ENCODE measurements at regions not wholly inside any gene's neighbourhood (a gene's known extent, or its start where the extent isn't known, plus 50 kb on each side); places are given as distances from the start of the nearest gene placed in this dataset.
"Not testable (repeated sequence)": the region's sequence is repeated elsewhere in the genome, so short reads cannot be mapped to it uniquely, and the experiment has no call there.

- DNase-seq: no peak
Measured at GRCh38 chr1:228994676-228995594, 259.7 kb downstream of the RHOU start.

- no peak for DNase-seq
Measured at GRCh38 chr1:228996281-228996680, 261.0 kb downstream of the RHOU start.

- DNase-seq: no peak
Measured at GRCh38 chr1:228997721-228998144, 262.5 kb downstream of the RHOU start.

GRCh38 chr1:228998179-228998578 lies 262.9 kb downstream of the RHOU start:
- no peak for DNase-seq

GRCh38 chr1:228999446-229000170 lies 264.3 kb downstream of the RHOU start:
- no peak for DNase-seq

GRCh38 chr1:229000187-229000586 lies 264.9 kb downstream of the RHOU start:
- DNase-seq: no peak

GRCh38 chr1:229001467-229002011 lies 266.3 kb downstream of the RHOU start:
- DNase-seq: no peak

- no peak for DNase-seq
Measured at GRCh38 chr1:229002037-229002436, 266.8 kb downstream of the RHOU start.

GRCh38 chr1:229002451-229002960 lies 267.2 kb downstream of the RHOU start:
- no peak for DNase-seq

- no peak for DNase-seq
Measured at GRCh38 chr1:229003233-229004031, 267.5 kb upstream of the RAB4A start.

- no peak for DNase-seq
Measured at GRCh38 chr1:229004066-229004833, 266.7 kb upstream of the RAB4A start.

GRCh38 chr1:229005097-229005496 lies 265.8 kb upstream of the RAB4A start:
- no peak for DNase-seq

GRCh38 chr1:229005556-229005955 lies 265.4 kb upstream of the RAB4A start:
- no peak for DNase-seq

- no peak for DNase-seq
Measured at GRCh38 chr1:229006121-229006870, 264.6 kb upstream of the RAB4A start.

- no peak for DNase-seq
Measured at GRCh38 chr1:229007167-229007566, 263.7 kb upstream of the RAB4A start.

- no peak for DNase-seq
Measured at GRCh38 chr1:229007701-229008100, 263.2 kb upstream of the RAB4A start.

- not testable (repeated sequence) for DNase-seq
Measured at GRCh38 chr1:229008347-229008746, 262.6 kb upstream of the RAB4A start.

- no peak for DNase-seq
Measured at GRCh38 chr1:229011022-229011421, 259.9 kb upstream of the RAB4A start.

GRCh38 chr1:229012823-229013222 lies 258.1 kb upstream of the RAB4A start:
- no peak for DNase-seq

- DNase-seq: no peak
Measured at GRCh38 chr1:229013981-229014380, 256.9 kb upstream of the RAB4A start.

GRCh38 chr1:229015806-229016205 lies 255.1 kb upstream of the RAB4A start:
- DNase-seq: no peak

All from COR-L47 (cell line).